GM12878 (cell line): ENCODE measurements at regions not wholly inside any gene's neighbourhood (a gene's known extent, or its start where the extent isn't known, plus 50 kb on each side); places are given as distances from the start of the nearest gene placed in this dataset.

Source experiments
- ATAC-seq: fragments of 200-7000 bp; cut with Tn5 transposase; 3 replicates; pipeline ENCODE4 v1.9.1; 2020; ENCODE audit warnings: mild to moderate bottlenecking, moderate library complexity
- BruUV-seq: library from RNA; stranded (reverse); fragments of 400-500 nt; replicated peaks from 2 replicates; lab custom pipeline; 2021; lab: Mats Ljungman, UMichigan
- CTCF ChIA-PET: fragments of 300-600 bp; sonication (Branson Sonifier 250); formaldehyde crosslinking; extraction: SDS; loops from one replicate; lab custom pipeline; 2021; ENCODE audit warnings: inconsistent platforms; lab: Yijun Ruan, JAX
- POLR2A ChIA-PET: fragments of 350-600 bp; formaldehyde crosslinking; extraction: SDS; loops from one replicate; lab custom pipeline; 2021; ENCODE audit warnings: inconsistent platforms; lab: Charles Lee
- RAD21 ChIA-PET: fragments of 300-600 bp; sonication (Branson Sonifier 250); formaldehyde crosslinking; loops from one replicate; lab custom pipeline; 2023; ENCODE audit warnings: antibody characterized with exemption; ENCODE audit not compliant: unreplicated experiment; lab: Charles Lee
- SMC1A ChIA-PET: fragments of 300-600 bp; sonication (Branson Sonifier 250); formaldehyde crosslinking; loops from one replicate; lab custom pipeline; 2023; ENCODE audit not compliant: unreplicated experiment, uncharacterized antibody; lab: Charles Lee
- DNase-seq: peaks from one replicate; pipeline ENCODE4 v3.0.0-alpha.2; 2011; ENCODE audit warnings: low read depth, low spot score
- FAIRE-seq: peaks from 3 replicates; lab custom pipeline; 2011; peaks lifted over from hg19 to GRCh38; lab: Jason Lieb, UNC
- H2AFZ ChIP-seq: 2 replicates; pipeline ENCODE4 v1.6.0; 2011; ENCODE audit warnings: low read depth, low read length, control low read depth; ENCODE audit not compliant: control insufficient read depth
- H3K27ac ChIP-seq: 2 replicates; pipeline ENCODE4 v1.5.1; 2011; ENCODE audit warnings: control low read depth; ENCODE audit not compliant: control insufficient read depth, insufficient read depth
- H3K27me3 ChIP-seq, 2 experiments: replicated peaks in 1 of 2; 2 replicates each; pipeline versions ENCODE4 v1.6.0 to v1.6.1; 2011; ENCODE audit warnings: low read length in 1 of 2; ENCODE audit not compliant: control insufficient read depth in 2 of 2, insufficient read depth in 2 of 2
- H3K36me3 ChIP-seq, 2 experiments: 2 replicates each; pipeline ENCODE4 v1.5.1; 2011; ENCODE audit warnings: low read length in 1 of 2; ENCODE audit not compliant: control insufficient read depth in 2 of 2, insufficient read depth in 2 of 2
- H3K4me1 ChIP-seq: 2 replicates; pipeline ENCODE4 v1.6.1; 2011; ENCODE audit warnings: mild to moderate bottlenecking, low read length, moderate library complexity, mixed read lengths; ENCODE audit not compliant: control insufficient read depth, insufficient read depth
- H3K4me2 ChIP-seq: 2 replicates; pipeline ENCODE4 v1.6.0; 2011; ENCODE audit warnings: control low read depth; ENCODE audit not compliant: control insufficient read depth, insufficient read depth
- H3K4me3 ChIP-seq: fragments of 200-600 bp; sonication (generic); 2 replicates; pipeline ENCODE4 v1.5.1; 2016
- H3K79me2 ChIP-seq: 2 replicates; pipeline ENCODE4 v1.6.0; 2011; ENCODE audit warnings: low read length; ENCODE audit not compliant: control insufficient read depth, insufficient read depth
- H3K9ac ChIP-seq: 2 replicates; pipeline ENCODE4 v1.8.0; 2011; ENCODE audit warnings: low read length, control low read depth, mixed read lengths; ENCODE audit not compliant: control insufficient read depth, insufficient read depth
- H3K9me3 ChIP-seq: replicated peaks from 3 replicates; pipeline ENCODE4 v1.5.1; 2011; ENCODE audit warnings: mild to moderate bottlenecking, low read length; ENCODE audit not compliant: control insufficient read depth, insufficient read depth
- H4K20me1 ChIP-seq: 2 replicates; pipeline ENCODE4 v1.6.0; 2011; ENCODE audit not compliant: control insufficient read depth, insufficient read depth
- CREB1 ChIP-seq: IDR thresholded peaks from 2 replicates; pipeline ENCODE4 v1.6.1; 2012; ENCODE audit warnings: low read depth, mild to moderate bottlenecking, inconsistent platforms
- EED ChIP-seq: sonication (generic); IDR thresholded peaks from 2 replicates; pipeline ENCODE4 v1.6.1; 2016; ENCODE audit warnings: antibody characterized with exemption, low read depth
- ESRRA ChIP-seq: IDR thresholded peaks from 2 replicates; pipeline ENCODE4 v1.6.1; 2012; ENCODE audit warnings: mild to moderate bottlenecking, low read length, improper control_type of control experiment
- FOS ChIP-seq: IDR thresholded peaks from 3 replicates; pipeline ENCODE4 v1.6.1; 2011; ENCODE audit warnings: borderline replicate concordance; ENCODE audit not compliant: insufficient read length; ENCODE audit errors: extremely low read depth
- FOXM1 ChIP-seq: IDR thresholded peaks from 2 replicates; pipeline ENCODE4 v1.6.1; 2012; ENCODE audit warnings: low read depth, mild to moderate bottlenecking, inconsistent platforms, low read length, moderate library complexity
- GATAD2B ChIP-seq: fragments of 450-650 bp; conservative IDR thresholded peaks from 2 replicates; pipeline ENCODE4 v1.6.1; 2017; ENCODE audit warnings: low read depth, mild to moderate bottlenecking, moderate library complexity
- HDGF ChIP-seq: fragments of 450-650 bp; IDR thresholded peaks from 2 replicates; pipeline ENCODE4 v1.6.1; 2016; ENCODE audit warnings: antibody characterized with exemption
- IRF3 ChIP-seq: fragments of 450-650 bp; IDR thresholded peaks from 2 replicates; pipeline ENCODE4 v1.6.1; 2014; ENCODE audit warnings: mild to moderate bottlenecking
- LARP7 ChIP-seq: fragments of 450-650 bp; IDR thresholded peaks from 2 replicates; pipeline ENCODE4 v1.6.1; 2017; ENCODE audit warnings: mild to moderate bottlenecking
- MTA3 ChIP-seq: IDR thresholded peaks from 2 replicates; pipeline ENCODE4 v1.6.1; 2012; ENCODE audit warnings: low read length, inconsistent platforms, borderline replicate concordance
- RBBP5 ChIP-seq: fragments of 200-600 bp; sonication (generic); conservative IDR thresholded peaks from 2 replicates; pipeline ENCODE4 v1.6.1; 2016
- REST ChIP-seq: IDR thresholded peaks from 2 replicates; pipeline ENCODE4 v1.6.1; 2012; ENCODE audit warnings: mild to moderate bottlenecking, low read depth, low read length
- RFX5 ChIP-seq: IDR thresholded peaks from 2 replicates; pipeline ENCODE4 v1.6.1; 2011; ENCODE audit warnings: low read depth, low read length, improper control_type of control experiment
- SIX5 ChIP-seq: IDR thresholded peaks from 2 replicates; pipeline ENCODE4 v1.6.1; 2011; ENCODE audit warnings: mild to moderate bottlenecking, low read depth, low read length, moderate library complexity; ENCODE audit not compliant: severe bottlenecking
- SMAD1 ChIP-seq: fragments of 450-650 bp; IDR thresholded peaks from 2 replicates; pipeline ENCODE4 v1.6.1; 2018; ENCODE audit warnings: mild to moderate bottlenecking, low read depth; ENCODE audit not compliant: partially characterized antibody
- SMAD5 ChIP-seq: IDR thresholded peaks from 2 replicates; pipeline ENCODE4 v1.6.1; 2016; ENCODE audit warnings: antibody characterized with exemption, low read depth
- SRF ChIP-seq, 2 experiments: IDR thresholded peaks; 2 replicates each; pipeline ENCODE4 v1.6.1; 2011; ENCODE audit warnings: low read depth in 2 of 2, low read length in 2 of 2, mild to moderate bottlenecking in 1 of 2, moderate library complexity in 1 of 2
- SUZ12 ChIP-seq: fragments of 200-600 bp; sonication (generic); IDR thresholded peaks from one replicate; pipeline ENCODE4 v1.6.1; 2018; ENCODE audit warnings: antibody characterized with exemption, mild to moderate bottlenecking; ENCODE audit not compliant: unreplicated experiment
- TCF12 ChIP-seq: IDR thresholded peaks from 2 replicates; pipeline ENCODE4 v1.6.1; 2011; ENCODE audit warnings: low read depth, mild to moderate bottlenecking, low read length
- ZNF384 ChIP-seq: IDR thresholded peaks from 2 replicates; pipeline ENCODE4 v1.6.1; 2012; ENCODE audit warnings: low read depth, mild to moderate bottlenecking, low read length, improper control_type of control experiment, borderline replicate concordance
- WGBS: methylation state at CpG from one replicate; pipeline ENCODE4 v1.1.6; 2016; ENCODE audit warnings: low lambda C conversion rate; ENCODE audit not compliant: insufficient replicate concordance, insufficient coverage; ENCODE audit errors: missing lambda C conversion rate; 5-methylcytosine and 5-hydroxymethylcytosine counted together
- in situ Hi-C: fragments of 300-500 bp; cut with MboI; formaldehyde crosslinking; loops from 9 replicates; pipeline ENCODE4 v1.14.3; 2018; ENCODE audit warnings: mixed read lengths
- intact Hi-C: fragments of 100-400 bp; cut with micrococcal nuclease; formaldehyde crosslinking; loops from one replicate; pipeline ENCODE4 v1.14.2; 2022; ENCODE audit not compliant: unreplicated experiment

- TF ChIP-seq REST (no peak), SIX5 (no peak)
These were observed 440.9 kb downstream of the TSHZ3 start (continued) for GRCh38 chr19:30908262-30908771.

- H3K4me1 ChIP-seq: no peaks in the 10 kb centered on the region
- H3K4me2 ChIP-seq: no peak overlapping the region
- SMC1A ChIA-PET: no interaction called here
- FAIRE-seq (no peak), ATAC-seq (no peak), DNase-seq (no peak)
- H3K9ac ChIP-seq: no peak overlapping the region
- no peak overlapping the region for H3K27ac ChIP-seq
- in situ Hi-C loops (no loop called here), intact Hi-C loops (no loop called here)
- H3K36me3 ChIP-seq: no peaks in the 10 kb centered on the region
- TF ChIP-seq SRF (IDR thresholded peaks at IDR 0.05; ENCODE audit: low read depth in 2 of 2, low read length in 2 of 2): no peak
- no peak for TF ChIP-seq CREB1
- TF ChIP-seq HDGF: no peak
- no peak for TF ChIP-seq TCF12
- TF ChIP-seq EED: no peak
- TF ChIP-seq ZNF384: no peak
- TF ChIP-seq GATAD2B: no peak
- TF ChIP-seq LARP7: no peak
- TF ChIP-seq RFX5: no peak
- no peak for TF ChIP-seq IRF3
- TF ChIP-seq SUZ12: no peak
- TF ChIP-seq ESRRA: no peak
- TF ChIP-seq RBBP5: no peak
- TF ChIP-seq MTA3: no peak
- no peak for TF ChIP-seq FOXM1
- TF ChIP-seq FOS: no peak
- no peak for TF ChIP-seq SMAD5
- no peak for TF ChIP-seq SMAD1
- no peaks in the 10 kb centered on the region for H3K27me3 ChIP-seq
- CTCF ChIA-PET: no interaction called here
- 49% methylated on average over 8 of the region's 8 CpGs for WGBS
- H3K9me3 ChIP-seq: no peaks in the 10 kb centered on the region; the same call in 2 of the 3 replicates
- no peaks in the 10 kb centered on the region for H3K79me2 ChIP-seq
- H3K4me3 ChIP-seq: no peak overlapping the region
- H2AFZ ChIP-seq: no peak overlapping the region
- no peaks in the 10 kb centered on the region for H4K20me1 ChIP-seq
- RAD21 ChIA-PET: no interaction called here
- BruUV-seq: no TSS peak
- POLR2A ChIA-PET: no interaction called here
These were observed 442.4 kb downstream of the TSHZ3 start for GRCh38 chr19:30906871-30907270.
